ENCODE measurements at regions not wholly inside any gene's neighbourhood (a gene's known extent, or its start where the extent isn't known, plus 50 kb on each side); places are given as distances from the start of the nearest gene placed in this dataset.

- H3K4me3 ChIP-seq (ENCODE audit: low read depth, low read length), result no peak overlapping the region
- H3K27me3 ChIP-seq (ENCODE audit: control insufficient read depth, insufficient read depth, low read length), result peaks cover 6% of the 10 kb centered on the region; the same call in 1 of the 2 replicates
- H3K27ac ChIP-seq (ENCODE audit: low read depth, low read length), result no peak overlapping the region
- no peaks in the 10 kb centered on the region for H3K36me3 ChIP-seq (ENCODE audit: control insufficient read depth, insufficient read depth, low read length)
- H3K4me1 ChIP-seq (ENCODE audit: control insufficient read depth, insufficient read depth, low read length), result peaks cover 15% of the 10 kb centered on the region
- H3K9ac ChIP-seq (ENCODE audit: low read depth, low read length), result no peak overlapping the region
- no peaks in the 10 kb centered on the region for H3K9me3 ChIP-seq (ENCODE audit: control insufficient read depth, insufficient read depth, low read length)
These were observed 273.9 kb downstream of the RPS24 start for GRCh38 chr10:78307576-78307975.

- no peaks in the 10 kb centered on the region for H3K9me3 ChIP-seq (ENCODE audit: control insufficient read depth, insufficient read depth, low read length)
- H3K27me3 ChIP-seq (ENCODE audit: control insufficient read depth, insufficient read depth, low read length), result peaks cover 1% of the 10 kb centered on the region; the same call in 1 of the 2 replicates
- H3K27ac ChIP-seq (ENCODE audit: low read depth, low read length), result no peak overlapping the region
- H3K9ac ChIP-seq (ENCODE audit: low read depth, low read length), result no peak overlapping the region
- H3K4me3 ChIP-seq (ENCODE audit: low read depth, low read length), result no peak overlapping the region
- H3K4me1 ChIP-seq (ENCODE audit: control insufficient read depth, insufficient read depth, low read length), result peaks cover 11% of the 10 kb centered on the region
- H3K36me3 ChIP-seq (ENCODE audit: control insufficient read depth, insufficient read depth, low read length), result no peaks in the 10 kb centered on the region
These were observed 276.0 kb downstream of the RPS24 start for GRCh38 chr10:78309536-78310237.

GRCh38 chr10:78310481-78311080 lies 276.9 kb downstream of the RPS24 start:
- Histone ChIP-seq H3K27ac (ENCODE audit: low read depth, low read length) (no peak overlapping the region), H3K9me3 (ENCODE audit: control insufficient read depth, insufficient read depth, low read length) (no peaks in the 10 kb centered on the region), H3K9ac (ENCODE audit: low read depth, low read length) (no peak overlapping the region)

GRCh38 chr10:78312197-78313047 lies 278.8 kb downstream of the RPS24 start:
- no peaks in the 10 kb centered on the region for H3K27me3 ChIP-seq (ENCODE audit: control insufficient read depth, insufficient read depth, low read length)
- peaks cover 2% of the 10 kb centered on the region; the same call in 1 of the 2 replicates for H3K4me1 ChIP-seq (ENCODE audit: control insufficient read depth, insufficient read depth, low read length)
- no peaks in the 10 kb centered on the region for H3K9me3 ChIP-seq (ENCODE audit: control insufficient read depth, insufficient read depth, low read length)
- H3K27ac ChIP-seq (ENCODE audit: low read depth, low read length), result no peak overlapping the region
- no peaks in the 10 kb centered on the region for H3K36me3 ChIP-seq (ENCODE audit: control insufficient read depth, insufficient read depth, low read length)
- H3K4me3 ChIP-seq (ENCODE audit: low read depth, low read length), result no peak overlapping the region
- no peak overlapping the region for H3K9ac ChIP-seq (ENCODE audit: low read depth, low read length)

More at GRCh38 chr10:78310481-78311080, 276.9 kb downstream of the RPS24 start:
- Histone ChIP-seq H3K27me3 (ENCODE audit: control insufficient read depth, insufficient read depth, low read length) (no peaks in the 10 kb centered on the region; the same call in 1 of the 2 replicates), H3K4me1 (ENCODE audit: control insufficient read depth, insufficient read depth, low read length) (peaks cover 8% of the 10 kb centered on the region), H3K36me3 (ENCODE audit: control insufficient read depth, insufficient read depth, low read length) (no peaks in the 10 kb centered on the region), H3K4me3 (ENCODE audit: low read depth, low read length) (no peak overlapping the region)

GRCh38 chr10:78313048-78313381 lies 279.4 kb downstream of the RPS24 start:
- Histone ChIP-seq H3K27me3 (ENCODE audit: control insufficient read depth, insufficient read depth, low read length) (no peaks in the 10 kb centered on the region), H3K9ac (ENCODE audit: low read depth, low read length) (no peak overlapping the region), H3K4me3 (ENCODE audit: low read depth, low read length) (no peak overlapping the region), H3K9me3 (ENCODE audit: control insufficient read depth, insufficient read depth, low read length) (no peaks in the 10 kb centered on the region), H3K4me1 (ENCODE audit: control insufficient read depth, insufficient read depth, low read length) (peaks cover 2% of the 10 kb centered on the region; the same call in 1 of the 2 replicates), H3K27ac (ENCODE audit: low read depth, low read length) (no peak overlapping the region), H3K36me3 (ENCODE audit: control insufficient read depth, insufficient read depth, low read length) (no peaks in the 10 kb centered on the region)

GRCh38 chr10:78313636-78314035 lies 280.0 kb downstream of the RPS24 start:
- Histone ChIP-seq H3K27ac (ENCODE audit: low read depth, low read length) (no peak overlapping the region), H3K27me3 (ENCODE audit: control insufficient read depth, insufficient read depth, low read length) (no peaks in the 10 kb centered on the region), H3K4me1 (ENCODE audit: control insufficient read depth, insufficient read depth, low read length) (peaks cover 2% of the 10 kb centered on the region; the same call in 1 of the 2 replicates), H3K9ac (ENCODE audit: low read depth, low read length) (no peak overlapping the region), H3K36me3 (ENCODE audit: control insufficient read depth, insufficient read depth, low read length) (no peaks in the 10 kb centered on the region), H3K9me3 (ENCODE audit: control insufficient read depth, insufficient read depth, low read length) (no peaks in the 10 kb centered on the region), H3K4me3 (ENCODE audit: low read depth, low read length) (no peak overlapping the region)

GRCh38 chr10:78314651-78315050 lies 281.0 kb downstream of the RPS24 start:
- Histone ChIP-seq H3K9ac (ENCODE audit: low read depth, low read length) (no peak overlapping the region), H3K4me3 (ENCODE audit: low read depth, low read length) (no peak overlapping the region), H3K27ac (ENCODE audit: low read depth, low read length) (no peak overlapping the region), H3K9me3 (ENCODE audit: control insufficient read depth, insufficient read depth, low read length) (no peaks in the 10 kb centered on the region), H3K4me1 (ENCODE audit: control insufficient read depth, insufficient read depth, low read length) (peaks cover 2% of the 10 kb centered on the region; the same call in 1 of the 2 replicates), H3K27me3 (ENCODE audit: control insufficient read depth, insufficient read depth, low read length) (no peaks in the 10 kb centered on the region), H3K36me3 (ENCODE audit: control insufficient read depth, insufficient read depth, low read length) (no peaks in the 10 kb centered on the region)

- Histone ChIP-seq H3K9ac (ENCODE audit: low read depth, low read length) (no peak overlapping the region), H3K27me3 (ENCODE audit: control insufficient read depth, insufficient read depth, low read length) (no peaks in the 10 kb centered on the region), H3K9me3 (ENCODE audit: control insufficient read depth, insufficient read depth, low read length) (no peaks in the 10 kb centered on the region), H3K27ac (ENCODE audit: low read depth, low read length) (no peak overlapping the region), H3K4me3 (ENCODE audit: low read depth, low read length) (no peak overlapping the region), H3K36me3 (ENCODE audit: control insufficient read depth, insufficient read depth, low read length) (no peaks in the 10 kb centered on the region), H3K4me1 (ENCODE audit: control insufficient read depth, insufficient read depth, low read length) (peaks cover 2% of the 10 kb centered on the region; the same call in 1 of the 2 replicates)
These were observed 282.8 kb downstream of the RPS24 start for GRCh38 chr10:78316451-78316931.

GRCh38 chr10:78318305-78318704 lies 284.6 kb downstream of the RPS24 start:
- no peaks in the 10 kb centered on the region for H3K9me3 ChIP-seq (ENCODE audit: control insufficient read depth, insufficient read depth, low read length)
- no peak overlapping the region for H3K27ac ChIP-seq (ENCODE audit: low read depth, low read length)

GRCh38 chr10:78319371-78319770 lies 285.7 kb downstream of the RPS24 start:
- Histone ChIP-seq H3K9me3 (ENCODE audit: control insufficient read depth, insufficient read depth, low read length) (no peaks in the 10 kb centered on the region), H3K27ac (ENCODE audit: low read depth, low read length) (no peak overlapping the region), H3K36me3 (ENCODE audit: control insufficient read depth, insufficient read depth, low read length) (no peaks in the 10 kb centered on the region), H3K4me1 (ENCODE audit: control insufficient read depth, insufficient read depth, low read length) (no peaks in the 10 kb centered on the region), H3K27me3 (ENCODE audit: control insufficient read depth, insufficient read depth, low read length) (no peaks in the 10 kb centered on the region), H3K4me3 (ENCODE audit: low read depth, low read length) (no peak overlapping the region), H3K9ac (ENCODE audit: low read depth, low read length) (no peak overlapping the region)

More at GRCh38 chr10:78318305-78318704, 284.6 kb downstream of the RPS24 start:
- Histone ChIP-seq H3K9ac (ENCODE audit: low read depth, low read length) (no peak overlapping the region), H3K36me3 (ENCODE audit: control insufficient read depth, insufficient read depth, low read length) (no peaks in the 10 kb centered on the region), H3K4me1 (ENCODE audit: control insufficient read depth, insufficient read depth, low read length) (no peaks in the 10 kb centered on the region), H3K27me3 (ENCODE audit: control insufficient read depth, insufficient read depth, low read length) (no peaks in the 10 kb centered on the region), H3K4me3 (ENCODE audit: low read depth, low read length) (no peak overlapping the region)
